ENCODE measurements at regions not wholly inside any gene's neighbourhood (a gene's known extent, or its start where the extent isn't known, plus 50 kb on each side); places are given as distances from the start of the nearest gene placed in this dataset.

- TF ChIP-seq POLR2A (IDR thresholded peaks at IDR 0.05; ENCODE audit: extremely low read depth, insufficient read length) (no peak), MYC (IDR thresholded peaks at IDR 0.05; ENCODE audit: low read depth, low read length) (no peak), MAX (IDR thresholded peaks at IDR 0.05; ENCODE audit: low read depth, low read length) (no peak), CTCF (IDR thresholded peaks at IDR 0.05; ENCODE audit: low read depth, low read length) (no peak)
- no peak for DNase-seq (ENCODE audit: low read depth)
- no peak overlapping the region for H3K4me3 ChIP-seq (ENCODE audit: low read depth, low read length)
Measured at GRCh38 chr3:159178209-159178897, 376.5 kb downstream of the MFSD1 start.

- no peak overlapping the region for H3K4me3 ChIP-seq (ENCODE audit: low read depth, low read length)
- TF ChIP-seq MYC (IDR thresholded peaks at IDR 0.05; ENCODE audit: low read depth, low read length) (no peak), POLR2A (IDR thresholded peaks at IDR 0.05; ENCODE audit: extremely low read depth, insufficient read length) (no peak), MAX (IDR thresholded peaks at IDR 0.05; ENCODE audit: low read depth, low read length) (no peak), CTCF (IDR thresholded peaks at IDR 0.05; ENCODE audit: low read depth, low read length) (no peak)
- DNase-seq (ENCODE audit: low read depth): no peak
Measured at GRCh38 chr3:159182961-159183360, 381.1 kb downstream of the MFSD1 start.

GRCh38 chr3:159185443-159186050 is 383.7 kb downstream of the MFSD1 start:
- H3K4me3 ChIP-seq (ENCODE audit: low read depth, low read length): no peak overlapping the region
- no peak for DNase-seq (ENCODE audit: low read depth)
- no peak for TF ChIP-seq MYC (IDR thresholded peaks at IDR 0.05; ENCODE audit: low read depth, low read length)
- no peak for TF ChIP-seq POLR2A (IDR thresholded peaks at IDR 0.05; ENCODE audit: extremely low read depth, insufficient read length)
- no peak for TF ChIP-seq MAX (IDR thresholded peaks at IDR 0.05; ENCODE audit: low read depth, low read length)
- TF ChIP-seq CTCF (IDR thresholded peaks at IDR 0.05; ENCODE audit: low read depth, low read length): no peak

- H3K4me3 ChIP-seq (ENCODE audit: low read depth, low read length): no peak overlapping the region
- DNase-seq (ENCODE audit: low read depth): no peak
- TF ChIP-seq CTCF (IDR thresholded peaks at IDR 0.05; ENCODE audit: low read depth, low read length) (no peak), POLR2A (IDR thresholded peaks at IDR 0.05; ENCODE audit: extremely low read depth, insufficient read length) (no peak), MYC (IDR thresholded peaks at IDR 0.05; ENCODE audit: low read depth, low read length) (no peak), MAX (IDR thresholded peaks at IDR 0.05; ENCODE audit: low read depth, low read length) (no peak)
Measured at GRCh38 chr3:159186581-159186980, 384.7 kb downstream of the MFSD1 start.

- TF ChIP-seq POLR2A (IDR thresholded peaks at IDR 0.05; ENCODE audit: extremely low read depth, insufficient read length) (no peak), CTCF (IDR thresholded peaks at IDR 0.05; ENCODE audit: low read depth, low read length) (no peak), MAX (IDR thresholded peaks at IDR 0.05; ENCODE audit: low read depth, low read length) (no peak)
- no peak for DNase-seq (ENCODE audit: low read depth)
- no peak overlapping the region for H3K4me3 ChIP-seq (ENCODE audit: low read depth, low read length)
Measured at GRCh38 chr3:159187232-159187631, 385.4 kb downstream of the MFSD1 start.

Measured in NB4 (cell line).